K562 (cell line): ENCODE measurements at regions not wholly inside any gene's neighbourhood (a gene's known extent, or its start where the extent isn't known, plus 50 kb on each side); places are given as distances from the start of the nearest gene placed in this dataset.
A peak's percentile ranks its signal among the peaks of the same experiment; 100 is the strongest.

Experiments
- CEBPG ChIP-seq, 3 experiments: fragments of 200-800 bp in 1 of 3; sonication (Bioruptor generic) in 1 of 3; sonication (generic) in 1 of 3; formaldehyde crosslinking in 1 of 3; IDR thresholded peaks in 2 of 3; conservative IDR thresholded peaks in 1 of 3; 2 replicates each; pipeline versions ENCODE4 v1.6.1 to v1.8.0; 2016 to 2022; ENCODE audit warnings: missing compliant biosample characterization in 2 of 3, missing genetic modification characterization in 2 of 3, mild to moderate bottlenecking in 1 of 3, missing genetic modification reagents in 1 of 3
- CREBBP ChIP-seq: IDR thresholded peaks from one replicate; pipeline ENCODE4 v1.6.1; 2012; ENCODE audit warnings: low read depth, mild to moderate bottlenecking, control low read depth, inconsistent platforms, low read length
- KDM5B ChIP-seq: fragments of 200-600 bp; sonication (generic); IDR thresholded peaks from 2 replicates; pipeline ENCODE4 v1.6.1; 2012; ENCODE audit warnings: low read depth, mild to moderate bottlenecking, moderate library complexity, low read length, control low read depth, inconsistent platforms; ENCODE audit not compliant: insufficient replicate concordance
- MAFG ChIP-seq: fragments of 450-650 bp; conservative IDR thresholded peaks from 2 replicates; pipeline ENCODE4 v1.6.1; 2016; ENCODE audit warnings: missing genetic modification characterization, missing compliant biosample characterization
- MAX ChIP-seq: sonication (generic); formaldehyde crosslinking; IDR thresholded peaks from 2 replicates; pipeline ENCODE4 v1.9.0; 2022; ENCODE audit warnings: mild to moderate bottlenecking, missing genetic modification reagents
- NFRKB ChIP-seq: fragments of 450-650 bp; IDR thresholded peaks from 2 replicates; pipeline ENCODE4 v1.6.1; 2016; ENCODE audit warnings: low read depth
- NUFIP1 ChIP-seq: fragments of 450-650 bp; IDR thresholded peaks from 2 replicates; pipeline ENCODE4 v1.6.1; 2018; ENCODE audit not compliant: partially characterized antibody
- PHF8 ChIP-seq: fragments of 200-600 bp; sonication (generic); IDR thresholded peaks from 2 replicates; pipeline ENCODE4 v1.6.1; 2012; ENCODE audit warnings: mixed run types, mild to moderate bottlenecking, inconsistent platforms, low read length, moderate library complexity, borderline replicate concordance
- POLR2G ChIP-seq: fragments of 200-400 bp; formaldehyde crosslinking; IDR thresholded peaks from 2 replicates; pipeline ENCODE4 v1.6.1; 2017; ENCODE audit warnings: low read depth, mild to moderate bottlenecking, antibody characterized with exemption, low read length, moderate library complexity
- PTRF ChIP-seq: fragments of 450-650 bp; IDR thresholded peaks from 2 replicates; pipeline ENCODE4 v1.6.1; 2016; ENCODE audit warnings: mild to moderate bottlenecking, missing genetic modification characterization, missing compliant biosample characterization
- RBM14 ChIP-seq: fragments of 200-400 bp; formaldehyde crosslinking; IDR thresholded peaks from 2 replicates; pipeline ENCODE4 v1.6.1; 2018; ENCODE audit warnings: low read depth, mild to moderate bottlenecking, low read length, moderate library complexity, borderline replicate concordance; ENCODE audit not compliant: insufficient read depth
- RBM34 ChIP-seq: fragments of 200-400 bp; formaldehyde crosslinking; IDR thresholded peaks from 2 replicates; pipeline ENCODE4 v1.6.1; 2018; ENCODE audit warnings: low read length, borderline replicate concordance; ENCODE audit not compliant: insufficient read depth
- ZBTB17 ChIP-seq: fragments of 450-650 bp; formaldehyde crosslinking; IDR thresholded peaks from 2 replicates; pipeline ENCODE4 v1.4.0; 2020; ENCODE audit warnings: mild to moderate bottlenecking
- ZNF384 ChIP-seq: IDR thresholded peaks from 2 replicates; pipeline ENCODE4 v1.6.1; 2012; ENCODE audit warnings: low read depth, low read length, improper control_type of control experiment
- ZNF444 ChIP-seq: fragments of 250-450 bp; sonication (Bioruptor Pico); IDR thresholded peaks from 2 replicates; pipeline ENCODE4 v1.4.0; 2020; ENCODE audit warnings: mild to moderate bottlenecking, moderate library complexity

GRCh38 chr19:28532765-28533341 is 680.1 kb downstream of the UQCRFS1 start (continued):
- no peak for TF ChIP-seq PTRF
- no peak for TF ChIP-seq NUFIP1
- TF ChIP-seq ZNF444 (CRISPR knock-in tag) = no peak
- no peak for TF ChIP-seq CEBPG (CRISPR knock-in tag; IDR thresholded peaks at IDR 0.05)
- peak in 1 of 2 experiments; percentile 53; a peak in 2 of 4 replicates for TF ChIP-seq CEBPG (tag; conservative IDR thresholded peaks at IDR 0.05 in 1 of 2, IDR thresholded peaks at IDR 0.05 in 1 of 2)
- no peak for TF ChIP-seq RBM34
- TF ChIP-seq KDM5B = no peak
- TF ChIP-seq ZBTB17 (CRISPR knock-in tag) = no peak
- no peak for TF ChIP-seq MAFG (tag)
- no peak for TF ChIP-seq RBM14
- no peak for TF ChIP-seq MAX
- TF ChIP-seq POLR2G = no peak
- TF ChIP-seq ZNF384 = no peak
- no peak for TF ChIP-seq PHF8
- TF ChIP-seq CREBBP = no peak
- TF ChIP-seq NFRKB = 0 out of 2 replicates have a peak, but pooled peaks have one; percentile 13
